ENCODE measurements at regions not wholly inside any gene's neighbourhood (a gene's known extent, or its start where the extent isn't known, plus 50 kb on each side); places are given as distances from the start of the nearest gene placed in this dataset.

DNA sequence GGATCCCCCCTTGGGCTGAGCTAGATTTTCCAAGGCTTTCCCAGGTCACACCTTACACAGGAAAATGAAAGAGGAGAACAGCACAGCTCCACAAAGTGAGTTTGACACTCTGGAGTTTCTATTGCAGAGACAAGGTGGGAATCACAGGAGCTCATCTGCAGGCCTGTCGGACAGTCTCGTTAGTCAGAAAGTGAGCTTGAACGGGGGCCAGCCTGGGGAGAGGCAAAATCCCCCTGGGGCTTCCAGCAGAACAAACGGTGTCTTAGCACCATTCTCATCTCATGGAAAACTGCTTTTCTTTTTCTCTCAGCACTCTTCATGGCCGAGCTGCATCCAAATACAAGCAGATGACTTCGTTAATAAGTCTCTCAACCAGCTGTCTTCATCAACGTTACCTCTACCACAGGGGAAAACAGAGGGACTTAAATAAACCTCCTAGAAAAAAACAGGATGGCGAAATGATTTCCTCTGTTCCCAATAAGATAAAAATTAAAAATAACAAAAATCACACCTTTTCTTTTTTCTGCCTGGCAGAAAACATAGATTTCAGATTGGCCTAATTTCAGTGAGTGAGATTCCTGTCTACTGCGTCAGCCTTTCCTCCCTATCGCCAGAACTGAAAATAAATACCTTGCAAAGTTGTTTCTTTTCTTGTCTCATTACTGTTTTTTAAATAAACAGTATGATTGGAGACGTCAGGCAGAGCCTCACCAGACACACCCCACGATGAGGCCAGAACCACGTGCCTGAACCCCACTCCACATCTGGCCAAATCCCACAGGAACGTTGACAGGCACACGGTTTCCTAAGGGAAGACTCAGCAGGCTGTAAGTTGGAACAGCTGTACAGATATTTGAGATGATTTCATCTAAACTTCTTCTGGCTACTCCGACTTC lies 219.0 kb downstream of the TTLL2 start:
- ATAC-seq (peak; percentile 62 to 86 (median 76)), DNase-seq (peak in 1 of 2 donors; percentile 65)
- no peaks in the 10 kb centered on the region for H3K36me3 ChIP-seq
- 40 to 49% methylated on average over 16 of the region's 16 CpGs for WGBS, 2 donors
- peak overlapping the region in 9 of 10 donors; percentile 15 to 69 (median 62) for H3K27ac ChIP-seq
- TF ChIP-seq CTCF (IDR thresholded peaks at IDR 0.05), result no peak
- intact Hi-C loops (cut with DNase I), result no loop called here
- H3K4me1 ChIP-seq, result peaks cover 0 to 29% (median 12%) of the 10 kb centered on the region in 9 donors
- peaks cover 0 to 14% (median 0%) of the 10 kb centered on the region in 11 donors for H3K9me3 ChIP-seq
- H3K27me3 ChIP-seq, result no peaks in the 10 kb centered on the region
- H3K4me3 ChIP-seq, result no peak overlapping the region

DNA sequence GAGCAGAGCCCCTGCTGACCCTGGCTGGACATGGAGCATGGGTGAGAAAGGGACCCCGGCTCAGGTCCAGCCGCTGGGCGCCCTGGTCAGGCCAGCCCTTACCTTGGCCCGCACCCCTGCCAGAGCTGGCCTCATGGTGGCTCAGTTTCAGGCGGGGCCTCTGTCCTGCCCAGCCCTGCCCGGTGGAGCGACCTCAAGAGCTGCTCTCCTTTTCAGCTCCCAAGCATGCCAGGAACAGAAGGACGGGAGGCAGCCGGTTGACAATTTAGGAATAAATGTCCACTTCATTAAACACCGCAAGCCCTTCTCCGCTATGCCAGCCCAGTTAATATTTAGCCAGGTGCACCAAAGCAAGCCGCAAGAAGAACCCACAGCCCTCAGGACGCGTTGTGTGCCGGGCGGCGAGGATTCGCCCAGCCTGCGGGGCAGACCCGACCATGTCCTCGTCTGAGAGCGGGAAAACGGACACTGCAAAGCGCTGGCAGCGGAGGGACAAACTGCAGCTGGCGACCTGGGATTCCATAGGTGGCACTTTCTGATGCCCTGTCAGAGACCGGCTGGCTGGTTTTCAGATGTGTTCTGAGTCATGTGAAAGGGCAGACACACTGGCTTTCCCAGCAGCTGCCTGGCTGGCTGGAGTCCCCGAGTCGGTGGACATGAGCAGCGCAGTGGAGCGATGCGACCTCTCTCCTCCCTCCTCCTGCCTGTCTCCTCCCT lies 221.9 kb downstream of the TTLL2 start:
- Histone ChIP-seq H3K27ac (peak overlapping the region in 5 of 10 donors; percentile 27 to 60 (median 45)), H3K36me3 (no peaks in the 10 kb centered on the region)

GRCh38 chr6:167547328-167547692 lies 222.4 kb downstream of the TTLL2 start:
- DNase-seq (no peak), ATAC-seq (no peak)
- H3K9me3 ChIP-seq, result peaks cover 0 to 7% (median 0%) of the 10 kb centered on the region in 11 donors
- peak overlapping the region in 6 of 10 donors; percentile 27 to 60 (median 44) for H3K27ac ChIP-seq
- no peaks in the 10 kb centered on the region for H3K36me3 ChIP-seq
- no peaks in the 10 kb centered on the region for H3K27me3 ChIP-seq
- TF ChIP-seq CTCF (IDR thresholded peaks at IDR 0.05), result no peak
- H3K4me3 ChIP-seq, result no peak overlapping the region
- H3K4me1 ChIP-seq, result peaks cover 11 to 51% (median 30%) of the 10 kb centered on the region in 9 donors
- intact Hi-C loops (cut with DNase I), result no loop called here

More for the DNA sequence above, 221.9 kb downstream of the TTLL2 start:
- intact Hi-C loops (cut with DNase I), result no loop called here
- no peak for ATAC-seq
- no peak for DNase-seq
- Histone ChIP-seq H3K4me3 (no peak overlapping the region), H3K27me3 (no peaks in the 10 kb centered on the region), H3K9me3 (peaks cover 0 to 8% (median 0%) of the 10 kb centered on the region in 11 donors), H3K4me1 (peaks cover 11 to 49% (median 30%) of the 10 kb centered on the region in 9 donors)
- TF ChIP-seq CTCF (IDR thresholded peaks at IDR 0.05), result no peak
- 94 to 95% methylated on average over 32 of the region's 32 CpGs for WGBS, 2 donors

DNA sequence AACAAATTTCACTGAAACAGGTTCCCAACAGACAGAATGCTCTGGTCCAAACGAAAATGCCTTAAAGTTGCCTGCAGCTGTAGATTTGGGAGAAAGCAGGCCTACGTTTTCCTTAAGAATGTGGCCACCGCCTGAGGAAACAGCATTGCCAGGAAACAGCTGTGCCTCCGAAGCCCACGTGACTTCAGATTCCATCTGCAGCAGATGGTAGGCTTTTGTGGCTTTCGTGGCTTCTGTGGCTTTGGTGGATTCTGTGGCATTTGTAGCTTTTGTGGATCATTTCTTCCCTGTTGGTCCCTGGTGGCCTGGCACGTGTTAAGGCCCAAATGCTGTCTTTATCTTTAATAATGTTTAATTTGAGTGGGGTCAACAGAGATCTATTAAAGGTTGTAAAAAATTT lies 222.9 kb downstream of the TTLL2 start:
- TF ChIP-seq CTCF (IDR thresholded peaks at IDR 0.05), result no peak
- Histone ChIP-seq H3K4me1 (peaks cover 11 to 51% (median 30%) of the 10 kb centered on the region in 9 donors), H3K27me3 (no peaks in the 10 kb centered on the region), H3K27ac (peak overlapping the region in 6 of 10 donors; percentile 27 to 60 (median 44)), H3K9me3 (peaks cover 0 to 7% (median 0%) of the 10 kb centered on the region in 11 donors), H3K4me3 (no peak overlapping the region), H3K36me3 (no peaks in the 10 kb centered on the region)
- WGBS, 2 donors, result 45 to 65% methylated on average over 7 of the region's 7 CpGs
- no peak for ATAC-seq
- no peak for DNase-seq
- intact Hi-C loops (cut with DNase I), result no loop called here
